PC-9 (cell line): ENCODE measurements at regions not wholly inside any gene's neighbourhood (a gene's known extent, or its start where the extent isn't known, plus 50 kb on each side); places are given as distances from the start of the nearest gene placed in this dataset.

Experiments
- EZH2 ChIP-seq: fragments of 200-600 bp; sonication (generic); IDR thresholded peaks from 2 replicates; pipeline ENCODE4 v1.8.0; 2017; ENCODE audit warnings: antibody characterized with exemption, low read depth
- TF ChIP-seq, protein P1 (sequence below): fragments of 200-600 bp; sonication (generic); conservative IDR thresholded peaks from 2 replicates; pipeline ENCODE4 v1.6.1; 2017; ENCODE audit warnings: mixed run types, antibody characterized with exemption, mild to moderate bottlenecking, moderate library complexity

DNA sequence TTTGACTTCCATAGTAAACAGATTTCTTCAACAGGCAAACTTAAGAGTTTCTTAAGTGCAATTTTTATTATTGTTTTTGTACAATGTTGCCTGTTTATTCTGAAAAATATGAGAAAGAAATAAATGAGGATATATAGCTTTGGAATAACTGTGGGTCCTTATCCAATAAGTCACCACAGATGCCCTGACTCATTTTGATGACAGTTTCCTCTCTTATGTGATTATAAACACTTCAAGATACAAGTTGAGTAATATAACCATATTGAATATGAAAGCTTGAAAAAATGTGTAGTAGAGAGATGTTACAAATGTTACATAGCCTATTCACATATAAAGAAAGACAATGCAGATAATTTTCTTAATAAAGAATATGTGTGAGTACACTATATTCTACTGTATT lies 931.6 kb downstream of the RAPGEF2 start:
- TF ChIP-seq EZH2, result no peak
- TF ChIP-seq, protein P1, sequence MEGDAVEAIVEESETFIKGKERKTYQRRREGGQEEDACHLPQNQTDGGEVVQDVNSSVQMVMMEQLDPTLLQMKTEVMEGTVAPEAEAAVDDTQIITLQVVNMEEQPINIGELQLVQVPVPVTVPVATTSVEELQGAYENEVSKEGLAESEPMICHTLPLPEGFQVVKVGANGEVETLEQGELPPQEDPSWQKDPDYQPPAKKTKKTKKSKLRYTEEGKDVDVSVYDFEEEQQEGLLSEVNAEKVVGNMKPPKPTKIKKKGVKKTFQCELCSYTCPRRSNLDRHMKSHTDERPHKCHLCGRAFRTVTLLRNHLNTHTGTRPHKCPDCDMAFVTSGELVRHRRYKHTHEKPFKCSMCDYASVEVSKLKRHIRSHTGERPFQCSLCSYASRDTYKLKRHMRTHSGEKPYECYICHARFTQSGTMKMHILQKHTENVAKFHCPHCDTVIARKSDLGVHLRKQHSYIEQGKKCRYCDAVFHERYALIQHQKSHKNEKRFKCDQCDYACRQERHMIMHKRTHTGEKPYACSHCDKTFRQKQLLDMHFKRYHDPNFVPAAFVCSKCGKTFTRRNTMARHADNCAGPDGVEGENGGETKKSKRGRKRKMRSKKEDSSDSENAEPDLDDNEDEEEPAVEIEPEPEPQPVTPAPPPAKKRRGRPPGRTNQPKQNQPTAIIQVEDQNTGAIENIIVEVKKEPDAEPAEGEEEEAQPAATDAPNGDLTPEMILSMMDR, result no peak
